Activated naive CD4-positive, alpha-beta T cell treated with Interleukin-2 at 50 U/mL for 16 hours (primary cell): ENCODE measurements at regions not wholly inside any gene's neighbourhood (a gene's known extent, or its start where the extent isn't known, plus 50 kb on each side); places are given as distances from the start of the nearest gene placed in this dataset.
"Not testable (repeated sequence)": the region's sequence is repeated elsewhere in the genome, so short reads cannot be mapped to it uniquely, and the experiment has no call there.

Experiments
- DNase-seq: peaks from one replicate; pipeline ENCODE4 v3.0.0-alpha.2; 2020

- DNase-seq: no peak
These were observed 506.9 kb downstream of the LRRC70 start for GRCh38 chr5:63085561-63085960.

DNA sequence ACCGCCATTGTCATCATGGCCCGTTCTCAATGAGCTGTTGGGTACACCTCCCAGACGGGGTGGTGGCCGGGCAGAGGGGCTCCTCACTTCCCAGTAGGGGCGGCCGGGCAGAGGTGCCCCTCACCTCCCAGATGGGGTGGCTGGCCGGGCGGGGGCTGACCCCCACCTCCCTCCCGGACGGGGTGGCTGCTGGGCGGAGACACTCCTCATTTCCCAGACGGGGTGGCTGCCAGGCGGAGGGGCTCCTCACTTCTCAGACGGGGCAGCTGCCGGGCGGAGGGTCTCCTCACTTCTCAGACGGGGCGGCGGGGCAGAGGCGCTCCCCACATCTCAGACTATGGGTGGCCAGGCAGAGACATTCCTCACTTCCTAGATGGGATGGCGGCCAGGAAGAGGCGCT lies 505.1 kb downstream of the LRRC70 start:
- DNase-seq: not testable (repeated sequence)

- no peak for DNase-seq
These were observed 502.8 kb downstream of the LRRC70 start for GRCh38 chr5:63081402-63081801.

GRCh38 chr5:63070001-63070400 lies 491.4 kb downstream of the LRRC70 start:
- DNase-seq: no peak

DNA sequence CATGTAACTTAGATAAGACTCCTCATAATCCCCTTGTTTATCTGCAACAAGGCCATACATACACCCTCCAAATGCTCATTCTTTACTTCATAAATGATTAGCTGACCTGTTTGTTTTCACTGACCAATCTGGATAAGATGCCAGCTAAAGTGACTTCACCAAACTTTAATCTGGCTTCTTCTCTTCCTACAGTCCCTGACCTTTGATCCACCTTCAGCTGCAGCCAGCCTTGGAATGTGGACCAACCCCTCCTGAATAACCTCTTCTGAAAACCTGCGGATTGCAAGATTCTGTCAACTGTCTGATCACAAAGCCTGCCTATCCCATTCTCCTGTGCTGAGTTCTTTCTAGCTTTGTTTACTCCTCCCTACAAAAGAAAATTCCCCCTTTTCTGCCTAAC lies 476.8 kb downstream of the LRRC70 start:
- no peak for DNase-seq

DNA sequence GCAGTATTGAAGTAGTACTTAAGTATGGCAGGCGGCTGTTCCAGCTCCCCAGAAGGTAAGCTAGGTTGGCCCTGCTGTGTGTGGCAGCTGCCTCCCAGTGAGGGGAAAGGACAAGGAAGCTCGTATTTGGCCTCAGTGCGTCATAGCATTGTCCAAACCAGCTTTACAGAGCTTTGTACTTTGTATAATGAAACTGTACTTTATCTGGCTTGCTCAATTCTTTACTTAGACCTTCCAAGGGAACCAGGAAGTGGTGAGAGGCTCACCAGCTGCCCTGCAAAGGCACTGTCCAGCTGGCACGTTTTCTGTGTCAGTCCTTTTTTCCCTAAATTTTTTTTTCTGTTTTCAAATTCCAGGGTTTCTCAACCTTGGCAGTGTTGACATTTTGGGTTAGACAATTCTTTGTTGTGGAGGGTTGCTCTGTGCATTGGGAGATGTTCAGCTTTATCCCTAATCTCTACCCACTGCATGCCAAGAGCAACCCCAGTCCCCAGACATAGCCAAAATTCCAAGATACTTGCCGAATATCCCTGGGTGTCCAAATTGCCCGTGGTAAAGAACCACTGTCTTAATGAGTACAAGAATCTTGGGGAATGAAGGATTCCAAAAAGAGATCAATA lies 474.5 kb downstream of the LRRC70 start:
- DNase-seq: no peak

- DNase-seq: no peak
These were observed 472.3 kb downstream of the LRRC70 start for GRCh38 chr5:63050916-63051315.

- DNase-seq: no peak
These were observed 471.3 kb downstream of the LRRC70 start for GRCh38 chr5:63049935-63050334.

DNA sequence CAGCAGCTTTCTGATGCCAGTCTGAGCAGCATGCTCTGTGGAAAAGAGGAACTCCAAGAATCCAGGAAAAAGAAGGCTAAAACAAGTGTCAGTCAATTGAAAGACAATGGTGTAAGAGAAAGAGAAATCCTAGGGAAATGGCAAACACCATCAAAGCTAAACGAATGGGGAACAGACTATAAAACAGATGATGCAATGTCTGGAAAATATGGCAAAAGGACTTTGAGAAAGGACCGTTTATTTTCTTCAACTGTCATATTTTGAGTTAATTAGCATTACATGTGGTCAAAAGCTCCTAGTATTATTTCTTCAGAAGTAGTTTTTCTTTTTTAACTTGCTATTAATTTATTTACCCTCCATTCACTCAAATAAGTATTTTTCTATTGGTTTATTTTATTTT lies 465.2 kb downstream of the LRRC70 start:
- no peak for DNase-seq

GRCh38 chr5:63032343-63032742 lies 453.7 kb downstream of the LRRC70 start:
- no peak for DNase-seq

- no peak for DNase-seq
These were observed 451.3 kb downstream of the LRRC70 start for GRCh38 chr5:63029891-63030290.

- DNase-seq: no peak
These were observed 447.1 kb downstream of the LRRC70 start for GRCh38 chr5:63025679-63026078.

DNA sequence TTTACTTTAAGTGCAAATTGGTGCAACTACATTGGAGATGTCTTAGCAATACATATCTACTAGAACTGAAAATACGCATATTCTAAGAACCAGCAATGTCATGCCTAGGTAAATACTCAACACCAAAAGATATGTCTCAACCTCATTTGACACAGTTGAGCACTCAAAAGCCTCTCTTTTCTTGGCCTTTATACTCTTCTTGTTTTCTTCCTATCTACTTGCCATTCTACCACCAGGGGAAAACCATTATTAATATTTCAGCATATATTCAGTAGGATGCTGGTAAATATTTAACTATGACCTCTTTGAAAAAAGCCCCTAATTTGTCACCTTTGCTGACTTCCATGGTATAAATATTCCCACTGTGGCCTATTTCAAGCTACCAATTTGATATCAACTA lies 443.8 kb downstream of the LRRC70 start:
- no peak for DNase-seq

DNA sequence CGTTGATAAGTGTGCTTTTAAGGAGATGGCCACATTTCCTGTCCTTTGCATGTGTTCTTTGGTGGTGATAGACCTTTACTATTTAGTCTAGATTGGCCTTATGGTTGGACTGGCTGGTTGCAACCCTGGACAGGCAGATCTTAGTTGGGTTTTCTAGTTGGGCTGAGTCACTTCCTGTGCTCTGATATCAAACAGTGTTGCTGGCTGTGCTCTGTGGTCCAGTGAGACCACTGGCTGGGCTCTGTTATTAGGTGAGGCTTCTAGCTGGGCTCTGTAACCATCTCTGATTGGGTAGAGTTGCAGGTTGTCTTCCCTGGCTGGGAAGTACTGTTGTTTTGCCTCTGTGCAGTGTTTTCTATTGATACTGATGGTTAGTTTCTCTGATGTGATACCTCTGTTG lies 432.5 kb downstream of the LRRC70 start:
- DNase-seq: no peak

GRCh38 chr5:63008195-63008594 lies 429.6 kb downstream of the LRRC70 start:
- DNase-seq: no peak

DNA sequence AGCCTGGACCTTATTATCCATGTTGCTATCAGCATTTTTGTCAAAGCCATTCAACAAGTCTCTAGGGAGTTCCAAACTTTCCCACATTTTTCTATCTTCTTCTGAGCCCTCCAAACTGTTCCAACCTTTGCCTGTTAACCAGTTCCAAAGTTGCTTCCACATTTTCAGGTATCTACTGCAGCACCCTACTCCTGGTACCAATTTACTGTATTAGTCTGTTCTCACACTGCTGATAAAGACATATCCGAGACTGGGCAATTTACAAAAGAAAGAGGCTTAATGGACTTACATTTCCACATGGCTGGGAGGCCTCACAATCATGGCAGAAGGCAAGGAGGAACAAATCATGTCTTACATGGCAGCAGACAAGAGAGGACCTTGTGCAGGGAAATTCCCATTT lies 416.2 kb downstream of the LRRC70 start:
- DNase-seq: not testable (repeated sequence)

- DNase-seq: no peak
These were observed 407.1 kb downstream of the LRRC70 start for GRCh38 chr5:62985749-62986148.

DNA sequence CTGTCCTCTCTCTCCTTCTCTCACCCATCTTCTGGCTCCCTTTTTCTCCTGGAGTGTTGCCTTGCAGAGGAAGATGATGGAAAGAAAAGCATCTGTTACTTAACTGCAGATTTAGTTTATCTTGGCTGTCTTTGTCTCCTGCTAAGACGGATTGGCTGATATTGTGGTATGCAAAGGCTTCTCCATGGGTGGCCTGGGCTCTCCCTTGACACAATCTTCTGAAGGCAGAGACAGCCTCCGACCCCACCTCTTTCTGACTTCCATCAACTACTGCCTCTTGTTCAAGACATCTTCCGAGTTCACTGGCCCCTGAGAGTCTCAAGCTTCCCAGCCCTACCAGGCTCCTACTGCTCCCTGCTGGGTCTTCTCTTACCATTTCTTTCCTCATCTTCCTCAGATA lies 403.7 kb downstream of the LRRC70 start:
- DNase-seq: no peak

GRCh38 chr5:62980884-62981283 lies 402.3 kb downstream of the LRRC70 start:
- DNase-seq: no peak

DNA sequence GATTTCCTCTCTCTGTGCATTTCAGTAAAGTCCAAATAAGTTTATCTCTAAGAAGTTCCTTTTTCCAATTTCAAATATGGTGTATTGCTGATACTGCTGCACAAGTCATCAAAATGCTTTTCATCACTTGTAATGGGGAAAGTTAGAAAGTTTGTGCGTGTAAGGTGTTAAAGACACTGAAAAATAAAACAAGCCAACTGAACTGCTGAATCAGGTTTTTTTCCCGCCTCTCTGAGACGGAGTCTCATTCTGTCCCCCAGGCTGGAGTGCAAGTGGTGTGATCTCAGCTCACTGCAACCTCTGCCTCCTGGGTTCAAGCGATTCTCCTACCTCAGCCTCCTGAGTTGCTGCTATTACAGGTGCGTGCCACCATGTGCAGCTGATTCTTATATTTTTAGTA lies 400.9 kb downstream of the LRRC70 start:
- no peak for DNase-seq

DNA sequence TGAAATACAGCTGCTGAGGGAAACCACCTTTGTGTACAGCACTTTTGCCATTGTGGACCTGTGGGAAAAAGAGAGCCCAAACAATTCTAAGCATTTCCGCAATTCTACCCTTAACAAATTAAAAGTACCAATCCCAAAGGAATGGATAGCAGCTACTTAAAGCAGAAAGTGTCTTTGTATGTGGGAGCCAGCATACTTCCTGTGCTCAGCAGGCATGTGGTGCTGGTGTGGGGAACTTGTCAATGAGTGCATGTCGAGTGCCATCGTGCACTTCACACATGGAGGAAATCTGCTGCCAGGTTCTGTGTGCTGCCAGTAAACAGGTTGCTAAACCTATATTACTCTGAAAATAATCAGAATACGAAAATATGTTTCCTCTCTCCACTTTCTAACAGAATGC lies 399.0 kb downstream of the LRRC70 start:
- DNase-seq: no peak

DNA sequence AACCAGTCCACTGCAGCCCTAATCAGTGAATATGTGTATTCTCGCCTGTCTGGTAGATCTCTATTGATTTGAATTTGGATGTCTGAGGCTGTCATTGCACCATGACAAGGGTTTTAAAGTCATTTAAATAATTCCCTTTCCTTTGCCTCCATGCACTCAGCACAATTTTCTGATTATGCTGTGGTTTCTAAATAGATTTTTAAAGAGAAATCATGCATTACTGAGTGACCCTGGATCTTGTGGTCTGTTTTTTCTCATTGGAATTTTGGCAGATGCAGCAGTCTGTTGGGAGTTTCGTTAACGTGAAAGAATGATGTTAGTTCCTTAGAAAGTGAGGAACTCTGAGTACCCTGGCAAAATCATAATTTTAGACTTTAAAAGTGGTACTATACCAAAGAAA lies 396.0 kb downstream of the LRRC70 start:
- DNase-seq: no peak

DNA sequence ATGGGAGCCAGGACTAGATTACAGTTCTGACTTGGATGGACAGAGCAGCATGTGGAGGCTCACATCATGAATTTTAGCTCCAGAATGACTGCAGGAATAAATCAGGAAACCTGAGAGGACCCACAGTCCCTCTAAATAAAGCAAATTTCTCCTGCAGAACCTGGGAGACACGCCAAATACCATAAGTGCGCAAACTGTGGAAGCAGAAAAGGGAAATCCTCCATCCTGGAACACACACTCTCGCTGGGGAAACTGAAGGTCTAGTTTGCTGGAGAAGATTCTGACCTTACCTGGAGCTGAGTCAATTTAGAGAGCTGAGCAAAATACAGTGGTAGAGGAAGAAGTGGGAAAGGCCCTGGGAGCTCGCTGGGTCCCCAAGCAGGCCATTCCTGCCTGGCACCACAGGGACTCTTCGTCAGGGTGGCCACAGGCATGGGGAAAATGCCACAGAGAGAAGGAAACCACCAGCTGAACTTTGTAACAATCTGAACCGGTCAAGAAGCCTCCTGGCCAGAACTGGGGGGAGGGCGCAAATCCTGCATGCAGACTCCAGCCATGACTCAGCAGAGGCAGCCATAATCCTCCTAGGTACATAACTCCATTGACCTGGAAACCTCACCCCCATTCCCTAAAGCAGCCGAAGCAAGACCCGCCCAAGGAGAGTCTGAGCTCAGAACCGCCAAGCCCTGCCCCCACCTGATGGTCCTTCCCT lies 390.9 kb downstream of the LRRC70 start:
- DNase-seq: no peak

DNA sequence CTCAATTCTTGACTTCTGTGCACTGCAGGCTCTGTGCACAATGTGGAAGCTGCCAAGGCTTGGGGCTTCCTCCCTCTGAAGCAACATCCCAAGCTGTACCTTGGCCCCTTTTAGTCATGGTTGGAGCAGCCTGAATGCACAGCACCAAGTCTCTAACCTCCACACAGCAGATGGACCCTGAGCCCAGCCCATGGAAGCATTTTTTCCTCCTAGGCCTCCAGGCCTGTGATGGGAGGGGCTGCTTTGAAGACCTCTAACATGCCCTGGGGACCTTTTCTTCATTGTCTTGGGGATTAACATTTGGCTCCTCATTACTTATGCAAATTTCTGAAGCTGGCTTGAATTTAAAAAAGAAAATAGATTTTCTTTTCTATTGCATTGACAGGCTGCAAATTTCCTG lies 385.8 kb downstream of the LRRC70 start:
- DNase-seq: no peak

DNA sequence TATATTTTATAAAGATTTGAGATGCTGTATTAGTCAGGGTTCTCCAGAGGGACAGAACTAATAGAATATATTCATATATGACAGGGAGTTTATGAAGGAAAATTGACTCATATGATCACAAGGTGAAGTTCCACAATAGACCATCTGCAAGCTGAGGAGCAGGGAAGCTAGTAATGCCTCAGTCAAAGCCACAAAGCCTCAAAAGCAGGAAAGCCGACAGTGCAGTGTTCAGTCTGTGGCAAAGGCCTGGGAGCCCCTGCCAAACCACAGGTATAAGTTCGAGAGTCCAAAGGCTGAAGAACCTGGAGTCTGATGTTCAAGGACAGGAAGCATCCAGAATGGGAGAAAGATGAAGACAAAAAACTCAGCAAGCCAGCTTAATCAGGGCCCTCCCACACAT lies 382.2 kb downstream of the LRRC70 start:
- no peak for DNase-seq
